Effector memory CD4-positive, alpha-beta T cell (primary cell): ENCODE measurements at regions not wholly inside any gene's neighbourhood (a gene's known extent, or its start where the extent isn't known, plus 50 kb on each side); places are given as distances from the start of the nearest gene placed in this dataset.

Experiments used
- DNase-seq, 3 donors: peaks; one replicate each; pipeline ENCODE4 v3.0.0-alpha.2; 2020
- H3K27ac ChIP-seq: 2 replicates; pipeline ENCODE4 v1.7.0; 2013; ENCODE audit warnings: mild to moderate bottlenecking, low read length, moderate library complexity; ENCODE audit not compliant: insufficient read depth, poor library complexity, severe bottlenecking
- H3K27me3 ChIP-seq: replicated peaks from 2 replicates; pipeline ENCODE4 v1.7.0; 2013; ENCODE audit warnings: mild to moderate bottlenecking, low read length; ENCODE audit not compliant: insufficient read depth, control insufficient read depth, poor library complexity, severe bottlenecking
- H3K36me3 ChIP-seq: 2 replicates; pipeline ENCODE4 v1.7.0; 2013; ENCODE audit warnings: mild to moderate bottlenecking, low read length, moderate library complexity; ENCODE audit not compliant: control insufficient read depth, insufficient read depth
- H3K4me1 ChIP-seq: 2 replicates; pipeline ENCODE4 v1.7.0; 2013; ENCODE audit warnings: low read length, mild to moderate bottlenecking; ENCODE audit not compliant: control insufficient read depth, insufficient read depth, poor library complexity, severe bottlenecking
- H3K4me3 ChIP-seq: 2 replicates; pipeline ENCODE4 v1.7.0; 2013; ENCODE audit warnings: low read length, low read depth, mild to moderate bottlenecking; ENCODE audit not compliant: insufficient read depth, poor library complexity, severe bottlenecking
- H3K9me3 ChIP-seq: 2 replicates; pipeline ENCODE4 v1.7.0; 2013; ENCODE audit warnings: mild to moderate bottlenecking, low read length, moderate library complexity; ENCODE audit not compliant: control insufficient read depth

DNA sequence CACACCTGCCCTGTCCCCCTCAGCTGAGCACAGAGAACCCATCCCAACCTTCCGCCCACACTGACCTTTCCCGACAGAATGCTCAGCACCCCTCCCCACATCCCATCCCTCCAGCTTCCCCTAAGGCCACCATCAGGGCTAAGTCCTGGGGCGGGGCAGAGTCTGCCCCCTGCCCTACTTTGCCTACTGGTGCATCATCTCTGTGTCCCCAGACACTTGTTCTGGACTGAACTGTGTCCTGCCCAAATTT is 109.8 kb downstream of the CTTN start:
- Histone ChIP-seq H3K4me3 (no peak overlapping the region), H3K9me3 (peaks cover 3% of the 10 kb centered on the region), H3K27ac (no peak overlapping the region), H3K27me3 (no peaks in the 10 kb centered on the region), H3K36me3 (no peaks in the 10 kb centered on the region), H3K4me1 (no peaks in the 10 kb centered on the region)
- no peak for DNase-seq

DNA sequence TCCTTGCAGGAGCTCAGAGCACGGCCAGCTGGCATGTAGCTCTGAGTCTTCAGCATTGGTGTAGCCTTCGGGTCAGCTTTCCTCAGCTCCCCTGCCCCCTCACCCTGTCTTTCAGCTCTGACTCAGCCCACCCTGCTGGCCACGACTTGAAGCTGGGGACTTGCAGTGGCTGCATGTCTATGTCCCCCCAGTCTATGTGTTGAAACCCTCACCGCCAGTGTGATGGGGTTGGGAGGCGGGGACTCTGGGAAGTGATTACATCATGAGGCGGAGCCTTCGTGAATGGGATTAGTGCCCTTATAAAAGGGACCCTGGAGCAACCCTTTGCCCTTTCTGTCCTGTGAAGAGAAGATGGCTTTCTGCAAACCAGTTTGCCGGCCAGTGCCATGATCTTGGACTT is 111.1 kb downstream of the CTTN start:
- Histone ChIP-seq H3K27me3 (no peaks in the 10 kb centered on the region), H3K27ac (no peak overlapping the region), H3K4me1 (no peaks in the 10 kb centered on the region), H3K36me3 (no peaks in the 10 kb centered on the region), H3K9me3 (peaks cover 5% of the 10 kb centered on the region), H3K4me3 (no peak overlapping the region)
- DNase-seq: no peak

DNA sequence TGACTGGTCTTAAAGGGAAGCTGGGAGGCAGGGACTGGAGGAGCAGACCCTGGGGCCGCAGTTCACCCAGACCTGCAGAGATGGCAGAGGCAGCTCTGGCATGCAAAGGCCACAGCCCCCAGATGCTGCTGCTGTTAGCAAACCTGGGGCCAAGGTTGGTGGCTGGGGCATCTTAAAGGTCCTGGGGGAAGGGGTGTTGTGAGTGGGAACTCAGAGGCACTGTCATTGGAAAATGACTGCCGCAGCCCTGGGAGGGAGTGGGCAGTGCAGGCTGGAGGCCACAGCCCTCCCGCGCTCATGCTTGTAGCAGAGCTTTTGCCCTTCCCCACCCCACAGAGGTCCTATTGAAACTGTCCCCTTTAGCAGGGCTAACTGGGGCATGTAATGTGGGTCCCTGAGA is 111.8 kb downstream of the CTTN start:
- no peak for DNase-seq
- Histone ChIP-seq H3K4me3 (no peak overlapping the region), H3K27me3 (no peaks in the 10 kb centered on the region), H3K36me3 (no peaks in the 10 kb centered on the region), H3K27ac (no peak overlapping the region), H3K9me3 (peaks cover 5% of the 10 kb centered on the region), H3K4me1 (no peaks in the 10 kb centered on the region)

- no peak overlapping the region for H3K27ac ChIP-seq
- DNase-seq: no peak
- no peaks in the 10 kb centered on the region for H3K4me1 ChIP-seq
- H3K9me3 ChIP-seq: peaks cover 5% of the 10 kb centered on the region
- H3K36me3 ChIP-seq: no peaks in the 10 kb centered on the region
- H3K4me3 ChIP-seq: no peak overlapping the region
- H3K27me3 ChIP-seq: no peaks in the 10 kb centered on the region
These were observed 112.2 kb downstream of the CTTN start for GRCh38 chr11:70510571-70510970.

DNA sequence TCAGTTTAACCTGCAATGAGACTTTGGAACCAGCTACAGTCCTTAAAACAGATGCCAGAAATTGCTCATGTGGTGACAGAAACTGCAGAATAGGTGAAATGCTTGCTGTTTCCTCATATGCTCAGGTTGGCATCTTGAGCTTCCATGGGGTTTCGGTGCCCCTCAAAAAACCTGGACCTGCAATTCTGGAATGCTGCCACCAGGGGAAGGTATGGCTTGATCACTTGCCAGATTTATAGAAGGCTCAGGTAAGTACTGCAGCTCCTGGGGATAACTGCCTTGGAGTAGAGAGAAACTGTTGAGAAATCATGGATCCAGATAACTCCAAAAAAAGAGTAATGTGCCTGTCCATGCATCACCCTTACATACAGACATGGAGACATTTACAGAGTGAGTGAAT is 113.0 kb downstream of the CTTN start:
- Histone ChIP-seq H3K4me3 (no peak overlapping the region), H3K27me3 (no peaks in the 10 kb centered on the region)
- no peak for DNase-seq

DNA sequence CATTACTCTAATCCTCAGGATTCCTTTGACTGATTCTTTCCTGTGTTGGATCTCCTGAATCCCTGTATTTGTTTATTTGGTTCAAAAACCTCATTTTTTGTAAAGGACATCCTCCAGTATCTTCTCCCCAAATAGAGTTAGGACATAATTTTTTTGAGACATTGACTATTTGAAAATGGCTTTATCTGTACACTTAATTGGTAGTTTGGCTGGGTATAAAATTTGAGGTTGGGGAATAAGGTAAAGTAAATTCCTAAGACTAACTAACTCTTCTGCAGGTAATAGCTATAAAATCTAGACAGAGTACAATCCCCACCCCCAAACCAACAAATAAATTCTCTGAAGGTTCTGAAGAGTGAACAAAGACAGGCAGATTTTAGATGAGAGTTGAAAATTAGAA is 114.4 kb downstream of the CTTN start:
- Histone ChIP-seq H3K4me3 (no peak overlapping the region), H3K27me3 (no peaks in the 10 kb centered on the region), H3K27ac (no peak overlapping the region), H3K4me1 (no peaks in the 10 kb centered on the region), H3K9me3 (peaks cover 5% of the 10 kb centered on the region), H3K36me3 (no peaks in the 10 kb centered on the region)
- no peak for DNase-seq

More for the DNA sequence above, 113.0 kb downstream of the CTTN start:
- H3K9me3 ChIP-seq: peaks cover 5% of the 10 kb centered on the region
- H3K36me3 ChIP-seq: no peaks in the 10 kb centered on the region
- no peaks in the 10 kb centered on the region for H3K4me1 ChIP-seq
- H3K27ac ChIP-seq: no peak overlapping the region

- DNase-seq: no peak
- Histone ChIP-seq H3K27me3 (peaks cover 4% of the 10 kb centered on the region), H3K27ac (no peak overlapping the region), H3K36me3 (no peaks in the 10 kb centered on the region), H3K4me3 (no peak overlapping the region), H3K4me1 (no peaks in the 10 kb centered on the region), H3K9me3 (peaks cover 5% of the 10 kb centered on the region)
These were observed 118.9 kb downstream of the CTTN start for GRCh38 chr11:70517203-70517602.

DNA sequence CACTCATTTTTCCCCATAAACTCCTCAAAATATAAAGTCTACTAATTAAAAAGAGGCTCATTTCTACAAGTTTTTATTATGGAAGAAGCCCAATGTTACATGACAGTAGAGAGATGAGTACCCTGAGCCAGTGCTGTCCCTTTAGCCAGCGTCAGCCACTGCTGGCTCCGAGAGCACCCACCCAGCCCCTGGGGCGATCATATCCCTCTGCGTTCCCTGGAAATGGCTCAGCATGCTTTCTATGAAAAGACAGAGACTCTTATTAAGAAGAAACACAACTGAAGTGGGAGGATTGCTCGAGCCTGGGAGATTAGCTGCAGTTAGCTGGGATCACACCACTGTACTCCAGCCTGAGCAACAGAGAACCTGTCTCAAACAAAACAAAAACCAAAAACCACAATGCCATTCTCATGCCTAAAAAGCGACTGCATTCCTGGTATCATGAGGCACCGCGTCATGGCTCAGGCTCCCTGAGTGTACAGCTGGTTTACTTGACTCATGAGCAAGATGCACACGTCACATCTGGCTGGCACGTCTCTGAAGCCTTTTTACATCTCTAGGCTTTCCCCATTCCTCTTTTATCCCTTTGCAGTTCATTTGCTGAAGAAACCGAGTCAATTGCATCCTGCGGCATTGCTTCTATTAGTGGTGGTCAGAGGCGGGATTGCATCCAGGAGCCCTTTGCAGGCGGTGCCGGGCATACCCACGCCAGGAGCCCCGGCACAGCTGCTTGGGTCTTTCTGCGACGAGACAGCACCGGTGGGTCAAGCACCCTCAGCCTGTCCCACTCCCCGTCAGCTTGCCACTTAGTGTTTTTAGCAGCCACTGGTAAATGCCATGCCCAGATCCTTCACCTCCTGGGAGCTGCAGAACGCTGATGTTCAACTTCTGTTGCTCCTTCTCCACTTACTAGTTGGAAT is 119.9 kb downstream of the CTTN start:
- peaks cover under 1% of the 10 kb centered on the region for H3K9me3 ChIP-seq
- no peak overlapping the region for H3K27ac ChIP-seq
- peaks cover 4% of the 10 kb centered on the region for H3K27me3 ChIP-seq
- H3K4me1 ChIP-seq: no peaks in the 10 kb centered on the region
- no peak overlapping the region for H3K4me3 ChIP-seq
- H3K36me3 ChIP-seq: no peaks in the 10 kb centered on the region
- no peak for DNase-seq

GRCh38 chr11:70519117-70519516 is 120.8 kb downstream of the CTTN start:
- Histone ChIP-seq H3K27ac (no peak overlapping the region), H3K27me3 (peaks cover 4% of the 10 kb centered on the region), H3K36me3 (no peaks in the 10 kb centered on the region), H3K9me3 (no peaks in the 10 kb centered on the region), H3K4me1 (no peaks in the 10 kb centered on the region), H3K4me3 (no peak overlapping the region)
- DNase-seq: no peak

DNA sequence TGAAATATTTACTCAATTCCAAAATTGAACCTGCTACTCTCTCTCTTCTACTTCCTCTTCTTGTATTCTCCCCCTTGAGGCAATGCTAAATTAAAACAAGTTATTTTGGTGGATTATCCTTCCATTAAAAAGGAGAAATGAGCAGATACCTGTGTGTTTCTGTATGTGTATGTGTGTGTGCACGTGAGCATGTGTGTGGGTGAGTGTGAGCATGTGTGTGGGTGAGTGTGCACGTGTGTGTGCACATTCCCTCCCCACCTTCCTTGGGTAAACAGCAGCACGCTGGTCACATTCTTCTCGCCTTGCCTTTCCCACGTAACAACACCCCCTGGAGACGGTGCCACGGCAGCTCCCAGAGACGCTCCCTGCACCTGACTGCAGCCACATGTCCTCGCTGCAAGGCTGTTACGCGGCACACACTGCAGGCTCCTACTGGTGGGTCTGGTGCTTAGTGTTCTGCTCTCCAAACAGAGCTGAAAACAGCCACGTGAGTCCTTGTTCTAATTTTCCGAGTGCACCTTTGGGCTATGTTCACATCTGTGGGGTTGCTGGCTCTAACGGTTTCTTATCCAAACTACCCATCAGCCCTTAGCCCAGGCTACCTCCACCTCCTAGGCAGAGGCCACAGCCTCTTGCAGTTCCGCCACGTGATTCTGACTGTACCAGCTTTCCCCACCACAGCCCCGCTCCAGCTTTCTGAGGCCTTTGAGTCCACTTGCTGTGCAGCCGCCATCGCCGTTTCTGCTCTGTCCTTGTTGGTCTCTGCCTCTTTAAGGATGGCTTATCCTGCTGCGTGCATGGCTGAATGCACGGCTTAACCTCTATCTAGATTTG is 123.4 kb downstream of the CTTN start:
- Histone ChIP-seq H3K27me3 (peaks cover 4% of the 10 kb centered on the region), H3K36me3 (no peaks in the 10 kb centered on the region), H3K4me1 (no peaks in the 10 kb centered on the region), H3K4me3 (no peak overlapping the region), H3K9me3 (no peaks in the 10 kb centered on the region), H3K27ac (no peak overlapping the region)
- DNase-seq: no peak
